Lung microvascular endothelial cell (primary cell): ENCODE measurements at regions not wholly inside any gene's neighbourhood (a gene's known extent, or its start where the extent isn't known, plus 50 kb on each side); places are given as distances from the start of the nearest gene placed in this dataset.
"Not testable (repeated sequence)": the region's sequence is repeated elsewhere in the genome, so short reads cannot be mapped to it uniquely, and the experiment has no call there.

ENCODE experiments used
- DNase-seq, 2 donors: peaks; one replicate each; pipeline versions ENCODE4 v3.0.0 to v3.0.0-alpha.2; 2010; ENCODE audit warnings: low read depth in 2 of 2

DNA sequence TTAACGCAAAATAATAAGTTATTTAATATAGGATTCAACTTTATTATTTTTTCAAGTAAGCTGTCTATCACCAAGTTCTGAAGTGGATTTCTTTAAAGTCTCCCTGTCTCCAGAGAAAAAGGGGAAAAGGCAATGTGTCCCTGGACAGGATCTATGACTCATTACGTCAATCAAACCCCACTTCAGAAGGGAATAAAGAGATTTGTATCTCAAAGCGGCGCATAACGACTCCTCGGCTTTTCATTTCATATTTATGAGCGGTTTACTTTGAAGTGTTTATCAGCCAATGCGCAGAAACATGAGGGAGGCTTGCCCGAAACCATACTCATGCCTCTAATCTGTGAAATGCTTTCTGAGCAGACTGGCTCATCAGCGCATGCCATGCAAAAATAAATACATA, 938.6 kb upstream of the WWC1 start:
- DNase-seq = no peak

GRCh38 chr5:167355346-167355745, 936.1 kb upstream of the WWC1 start:
- no peak for DNase-seq

DNA sequence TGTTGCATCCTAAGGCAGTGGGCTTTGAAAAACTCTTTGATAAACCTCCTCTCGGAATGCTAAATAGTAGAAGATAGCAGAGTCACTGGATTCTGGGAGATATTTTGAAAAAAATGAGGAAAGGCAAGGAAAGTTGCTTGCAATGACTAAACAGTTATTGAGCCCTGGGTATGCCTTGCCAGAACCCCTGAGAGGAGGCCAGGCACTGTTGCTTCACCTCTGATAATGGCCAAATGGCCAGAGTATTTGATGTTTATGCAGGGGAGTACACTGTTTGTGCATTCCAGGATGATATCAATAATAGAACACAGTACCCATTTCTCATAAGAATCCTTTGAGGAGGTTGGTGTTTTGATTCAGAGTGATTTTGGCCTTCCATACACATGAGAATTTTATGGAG, 935.1 kb upstream of the WWC1 start:
- no peak for DNase-seq

DNA sequence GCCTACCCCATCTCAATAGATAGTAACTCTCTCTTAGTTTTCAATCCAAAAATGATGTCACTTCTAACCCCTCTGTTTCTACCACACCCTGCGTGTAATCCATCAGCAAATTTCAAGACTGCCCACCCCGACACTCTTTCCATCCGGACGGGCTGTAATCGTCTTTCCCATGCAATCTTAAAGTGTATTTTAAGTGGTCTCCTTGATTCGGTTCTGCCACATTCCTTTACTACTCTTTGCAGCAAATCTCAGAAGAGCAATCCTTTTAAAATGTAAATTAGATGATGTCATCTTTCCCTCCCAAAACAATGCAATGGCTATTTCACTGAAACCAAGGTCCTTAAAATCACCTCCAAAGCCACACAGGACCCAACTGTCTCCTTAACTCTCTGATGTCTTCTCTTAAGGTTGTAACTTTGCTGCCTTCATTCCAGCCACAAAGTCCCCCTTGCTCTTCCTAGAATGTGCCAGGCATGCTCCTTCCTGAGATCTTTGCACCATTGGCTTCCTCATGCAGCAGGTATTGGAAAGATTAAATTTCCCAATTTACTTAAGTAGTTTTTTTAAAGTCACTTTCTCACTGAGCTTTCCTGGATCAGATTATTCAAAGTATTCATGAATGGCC, 932.5 kb upstream of the WWC1 start:
- DNase-seq = no peak

GRCh38 chr5:167361795-167362194, 929.6 kb upstream of the WWC1 start:
- no peak for DNase-seq

GRCh38 chr5:167363065-167363464, 928.4 kb upstream of the WWC1 start:
- DNase-seq = no peak

DNA sequence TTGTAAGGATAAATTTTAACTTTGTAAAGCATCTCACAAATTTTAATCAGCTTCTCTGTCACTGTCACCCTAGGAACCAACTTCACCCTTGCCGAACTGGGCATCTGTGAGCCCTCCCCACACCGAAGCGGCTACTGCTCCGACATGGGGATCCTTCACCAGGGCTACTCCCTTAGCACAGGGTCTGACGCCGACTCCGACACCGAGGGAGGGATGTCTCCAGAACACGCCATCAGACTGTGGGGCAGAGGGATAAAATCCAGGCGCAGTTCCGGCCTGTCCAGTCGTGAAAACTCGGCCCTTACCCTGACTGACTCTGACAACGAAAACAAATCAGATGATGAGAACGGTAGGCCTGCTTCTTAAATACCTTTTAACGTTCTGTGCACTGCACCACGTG, 916.3 kb upstream of the WWC1 start:
- DNase-seq = no peak

DNA sequence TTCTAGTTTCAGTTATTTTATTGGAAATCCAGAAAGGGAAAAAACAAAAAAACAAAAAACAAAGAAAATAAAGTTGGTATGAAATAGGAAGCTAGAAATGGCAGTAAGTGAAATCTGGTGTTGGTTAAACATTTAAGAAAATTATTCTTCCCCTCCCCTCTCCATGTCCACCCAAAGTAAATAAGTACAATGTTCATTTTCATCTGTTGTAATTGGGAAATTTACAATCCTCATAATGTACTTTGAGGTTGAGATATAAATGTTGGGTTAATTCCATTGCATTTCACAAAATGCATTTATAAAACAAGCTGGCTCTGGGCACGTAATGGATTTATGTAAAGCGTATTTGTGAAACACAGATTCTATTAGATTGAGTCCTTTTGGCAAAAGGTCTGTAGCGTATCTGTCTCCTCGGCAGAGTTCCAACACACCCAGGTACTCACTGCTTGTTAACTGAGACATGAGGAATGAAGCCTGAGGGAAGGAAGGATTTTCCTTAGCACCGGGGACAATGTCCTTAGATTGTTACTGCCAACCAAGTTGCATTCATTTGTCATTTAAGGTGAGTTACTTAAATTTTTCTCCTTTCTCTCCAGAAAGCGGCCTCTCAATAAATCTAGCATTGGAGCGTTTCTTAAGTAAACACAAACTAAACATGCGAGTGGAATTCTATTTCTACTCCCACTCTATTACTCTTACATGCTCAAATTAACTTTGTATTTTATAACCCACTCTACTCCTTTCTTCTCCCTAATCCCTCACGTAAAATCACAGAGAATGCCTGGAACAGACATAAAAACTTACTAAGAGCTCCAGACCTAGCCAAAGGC, 912.3 kb upstream of the WWC1 start:
- DNase-seq = no peak

DNA sequence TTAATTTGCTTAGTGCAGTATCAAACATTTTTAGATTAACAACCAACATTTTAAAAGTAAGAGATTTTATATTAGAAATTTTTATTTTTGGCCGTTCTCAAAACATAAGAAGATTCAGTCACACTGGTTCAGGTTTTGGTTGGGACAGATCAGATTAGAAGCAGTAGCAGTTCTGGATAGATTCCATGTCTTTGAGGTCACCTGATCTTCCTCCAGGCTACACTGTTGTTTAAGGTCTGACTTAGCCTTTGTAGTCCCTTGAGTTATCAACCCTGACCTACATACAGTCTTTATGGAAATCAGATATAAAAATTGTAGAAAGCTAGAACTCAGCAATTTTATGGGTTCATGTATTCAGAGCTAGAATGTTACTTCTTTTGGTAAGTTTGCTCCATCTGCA, 910.0 kb upstream of the WWC1 start:
- DNase-seq = no peak

DNA sequence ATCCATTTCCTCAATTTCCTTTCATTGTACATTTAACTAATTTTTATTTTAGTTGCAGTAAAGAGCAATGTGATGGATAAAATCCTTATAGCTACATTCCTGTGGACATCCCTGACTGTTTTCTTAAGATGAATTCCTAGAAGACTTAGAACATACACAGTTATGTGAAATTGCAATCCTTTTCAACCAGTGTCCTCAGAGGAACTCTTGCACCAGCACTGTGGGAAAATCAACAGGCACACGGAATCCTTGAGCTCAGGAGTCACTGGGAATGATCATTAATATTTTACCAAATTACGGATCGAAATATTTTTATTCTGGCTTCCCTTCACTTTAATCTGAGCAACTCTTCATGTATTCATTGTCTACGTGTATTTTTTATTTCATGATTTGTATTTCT, 901.9 kb upstream of the WWC1 start:
- no peak for DNase-seq

GRCh38 chr5:167391286-167391685, 900.2 kb upstream of the WWC1 start:
- not testable (repeated sequence) for DNase-seq

GRCh38 chr5:167392240-167392639, 899.2 kb upstream of the WWC1 start:
- no peak for DNase-seq

GRCh38 chr5:167393358-167393757, 898.1 kb upstream of the WWC1 start:
- no peak for DNase-seq

DNA sequence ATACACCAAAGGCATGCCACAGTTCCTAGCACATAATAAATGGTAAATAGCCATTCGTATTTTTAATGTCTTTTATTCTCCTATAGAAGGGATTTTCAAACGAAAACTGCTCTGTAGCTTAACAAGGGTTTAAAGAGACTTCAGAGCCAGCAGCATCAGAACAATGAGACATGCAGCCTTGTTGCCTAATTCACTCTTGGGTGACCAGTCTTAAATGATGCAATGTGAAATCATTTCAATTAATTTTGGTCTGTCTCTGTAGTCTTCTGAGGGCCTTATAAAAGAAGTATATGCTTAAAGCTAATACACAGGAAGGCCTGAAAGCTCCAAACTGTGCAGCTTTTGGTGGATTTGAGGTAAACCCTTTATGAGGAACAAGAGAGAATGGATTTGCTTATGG, 888.8 kb upstream of the WWC1 start:
- DNase-seq = no peak

GRCh38 chr5:167406513-167406912, 884.9 kb upstream of the WWC1 start:
- no peak for DNase-seq

DNA sequence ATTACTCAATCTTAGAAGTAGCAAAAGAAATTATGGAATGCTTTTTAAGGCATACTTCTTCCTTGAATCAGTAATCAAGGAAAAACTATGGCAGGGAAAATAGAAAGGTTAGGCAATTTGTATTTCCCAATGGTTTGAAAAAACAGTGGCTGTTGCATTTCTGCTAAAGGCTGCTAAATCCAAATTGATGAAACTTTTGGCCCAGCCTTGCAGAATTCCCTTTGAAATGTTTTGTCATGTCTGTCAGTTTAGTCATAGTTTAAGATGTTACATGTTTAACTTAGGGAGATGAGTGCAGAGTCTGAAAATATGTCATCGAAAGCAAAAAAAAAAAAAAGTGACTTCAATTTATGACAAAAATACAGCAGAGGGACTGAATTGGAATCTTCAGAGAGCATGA, 878.9 kb upstream of the WWC1 start:
- DNase-seq = no peak

- DNase-seq = no peak
These were observed 877.9 kb upstream of the WWC1 start for GRCh38 chr5:167413506-167413905.

DNA sequence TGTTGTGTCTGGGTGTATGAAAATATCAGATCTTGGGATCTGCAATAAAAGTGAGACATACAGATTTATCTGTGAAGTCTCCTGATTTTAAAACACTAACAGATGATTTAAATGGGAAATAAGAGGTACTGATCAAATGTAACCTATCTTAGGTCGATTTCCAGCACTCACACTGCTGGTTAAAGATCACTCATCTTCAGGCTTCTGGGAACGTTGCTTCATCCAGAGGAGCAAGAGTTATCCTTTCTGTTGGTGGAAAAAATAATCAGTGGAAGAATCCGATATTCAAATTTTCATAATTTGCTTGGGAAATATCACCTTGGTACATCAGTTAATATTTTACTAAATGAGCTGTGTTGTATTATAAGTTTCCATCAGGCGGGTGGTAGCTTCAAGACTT, 876.8 kb upstream of the WWC1 start:
- no peak for DNase-seq

GRCh38 chr5:167415779-167416746, 875.4 kb upstream of the WWC1 start:
- no peak for DNase-seq

DNA sequence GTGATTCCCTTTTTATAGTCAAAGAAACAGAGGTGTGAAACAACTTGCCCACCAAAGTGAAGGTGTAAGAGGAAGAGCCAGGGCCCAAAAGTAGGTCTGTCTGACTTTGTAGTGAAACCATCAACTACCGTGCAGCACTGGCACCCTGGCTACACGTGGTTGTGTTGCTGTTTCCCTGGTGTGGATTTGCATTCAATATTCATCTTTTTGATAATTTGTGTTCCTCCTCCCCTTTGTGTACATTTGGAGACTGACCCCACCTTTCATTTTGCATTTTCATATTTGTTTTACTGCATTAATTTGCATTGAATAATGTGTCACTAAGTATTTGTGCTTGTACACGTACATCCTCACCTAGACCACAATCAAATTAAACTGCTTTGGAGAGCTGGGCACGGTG, 873.8 kb upstream of the WWC1 start:
- no peak for DNase-seq

- DNase-seq = no peak
These were observed 866.3 kb upstream of the WWC1 start for GRCh38 chr5:167425161-167425560.

- no peak for DNase-seq
These were observed 864.9 kb upstream of the WWC1 start for GRCh38 chr5:167426501-167426900.
